B cell (primary cell): ENCODE measurements at regions not wholly inside any gene's neighbourhood (a gene's known extent, or its start where the extent isn't known, plus 50 kb on each side); places are given as distances from the start of the nearest gene placed in this dataset.
"Not testable (repeated sequence)": the region's sequence is repeated elsewhere in the genome, so short reads cannot be mapped to it uniquely, and the experiment has no call there.

Source experiments
- ATAC-seq: fragments of 200-7000 bp; cut with Tn5 transposase; one replicate; pipeline ENCODE4 v1.10.0; 2021; ENCODE audit warnings: low read depth, mild to moderate bottlenecking, moderate number of reproducible peaks, moderate library complexity
- CTCF ChIA-PET: fragments of 350-600 bp; sonication (Branson Sonifier 250); formaldehyde crosslinking; loops from one replicate; lab custom pipeline; 2021; ENCODE audit warnings: antibody characterized with exemption, inconsistent platforms; lab: Charles Lee
- POLR2A ChIA-PET: fragments of 350-600 bp; sonication (Branson Sonifier 250); formaldehyde crosslinking; loops from one replicate; lab custom pipeline; 2021; ENCODE audit warnings: antibody characterized with exemption; lab: Charles Lee
- DNase-seq: peaks from one replicate; pipeline ENCODE4 v3.0.0; 2013
- H2AFZ ChIP-seq: 2 replicates; pipeline ENCODE4 v1.6.1; 2012; ENCODE audit warnings: mild to moderate bottlenecking, low read depth, low read length; ENCODE audit not compliant: insufficient read depth, poor library complexity, severe bottlenecking
- H3K27ac ChIP-seq, 2 donors: 1 replicate in 1 of 2; 2 replicates in 1 of 2; pipeline ENCODE4 v1.5.1; 2012 to 2013; ENCODE audit warnings: low read length in 2 of 2, mild to moderate bottlenecking in 2 of 2, moderate library complexity in 1 of 2
- H3K27me3 ChIP-seq, 4 experiments: fragments of 200-600 bp in 1 of 4; sonication (generic) in 1 of 4; replicated peaks in 1 of 4; 1 replicate in 2 of 4; 2 replicates in 2 of 4; pipeline versions ENCODE4 v1.6.1 to v1.7.0; 2013 to 2016; ENCODE audit warnings: low read length in 3 of 4, mild to moderate bottlenecking in 2 of 4, mixed read lengths in 1 of 4, moderate library complexity in 1 of 4; ENCODE audit not compliant: insufficient read depth in 4 of 4, control insufficient read depth in 3 of 4; ENCODE audit errors: control extremely low read depth in 1 of 4
- H3K36me3 ChIP-seq, 2 experiments: replicated peaks in 1 of 2; 1 replicate in 1 of 2; 2 replicates in 1 of 2; pipeline versions ENCODE4 v1.6.1 to v1.7.1; 2013; ENCODE audit warnings: low read length in 1 of 2; ENCODE audit not compliant: insufficient read depth in 2 of 2, control insufficient read depth in 1 of 2; ENCODE audit errors: control extremely low read depth in 1 of 2, extremely low read depth in 1 of 2
- H3K4me1 ChIP-seq, 2 donors: fragments of 200-600 bp in 1 of 2; sonication (generic) in 1 of 2; 1 replicate in 1 of 2; 2 replicates in 1 of 2; pipeline versions ENCODE4 v1.5.1 to v1.6.1; 2013 to 2017; ENCODE audit warnings: low read length in 2 of 2; ENCODE audit not compliant: control insufficient read depth in 2 of 2, insufficient read depth in 2 of 2
- H3K4me2 ChIP-seq: replicated peaks from 2 replicates; pipeline ENCODE3; 2012; ENCODE audit warnings: mild to moderate bottlenecking, low read depth, low read length; ENCODE audit not compliant: poor library complexity, severe bottlenecking
- H3K4me3 ChIP-seq, 5 experiments: fragments of 200-600 bp in 1 of 5; sonication (generic) in 1 of 5; 1 replicate in 3 of 5; 2 replicates in 2 of 5; pipeline versions ENCODE4 v1.5.1 to v1.7.0; 2011 to 2016; ENCODE audit warnings: low read length in 4 of 5, mild to moderate bottlenecking in 4 of 5, low read depth in 2 of 5, control low read depth in 1 of 5, moderate library complexity in 1 of 5; ENCODE audit not compliant: insufficient read depth in 1 of 5; ENCODE audit errors: control extremely low read depth in 1 of 5, extremely low read depth in 1 of 5
- H3K79me2 ChIP-seq: fragments of 200-600 bp; sonication (generic); one replicate; pipeline ENCODE4 v1.6.0; 2016; ENCODE audit warnings: low read length; ENCODE audit not compliant: control insufficient read depth, insufficient read depth
- H3K9ac ChIP-seq: fragments of 200-600 bp; sonication (generic); 2 replicates; pipeline ENCODE4 v1.6.1; 2017; ENCODE audit warnings: mild to moderate bottlenecking, low read length, moderate library complexity
- H3K9me3 ChIP-seq, 3 donors: one replicate each; pipeline versions ENCODE4 v1.6.1 to v1.7.1; 2013; ENCODE audit warnings: low read length in 2 of 3; ENCODE audit not compliant: control insufficient read depth in 2 of 3, insufficient read depth in 1 of 3; ENCODE audit errors: control extremely low read depth in 1 of 3
- H4K20me1 ChIP-seq: 2 replicates; pipeline ENCODE4 v1.6.0; 2012; ENCODE audit warnings: mild to moderate bottlenecking, low read length; ENCODE audit not compliant: insufficient read depth, control insufficient read depth, poor library complexity, severe bottlenecking
- H3K27ac Mint-ChIP-seq: one replicate; pipeline ENCODE4 v1.8.0; 2021; ENCODE audit warnings: mixed read lengths
- H3K27me3 Mint-ChIP-seq: one replicate; pipeline ENCODE4 v1.8.0; 2021; ENCODE audit warnings: mixed read lengths
- H3K4me1 Mint-ChIP-seq: one replicate; pipeline ENCODE4 v1.8.0; 2021; ENCODE audit warnings: mixed read lengths
- H3K4me3 Mint-ChIP-seq: one replicate; pipeline ENCODE4 v1.8.0; 2021; ENCODE audit warnings: mixed read lengths
- H3K9me3 Mint-ChIP-seq: one replicate; pipeline ENCODE4 v1.8.0; 2022; ENCODE audit warnings: mixed read lengths; ENCODE audit not compliant: insufficient read depth
- CTCF ChIP-seq: fragments of 200-600 bp; IDR thresholded peaks from one replicate; pipeline ENCODE4 v1.8.0; 2022; ENCODE audit warnings: antibody characterized with exemption, mild to moderate bottlenecking
- EZH2 ChIP-seq: IDR thresholded peaks from 2 replicates; pipeline ENCODE4 v1.6.1; 2012; ENCODE audit warnings: borderline replicate concordance, low read depth, mild to moderate bottlenecking, moderate library complexity, low read length; ENCODE audit not compliant: insufficient read depth, poor library complexity, severe bottlenecking
- WGBS: methylation state at CpG from one replicate; pipeline ENCODE4 v1.1.5; 2013; ENCODE audit warnings: missing lambda C conversion rate; ENCODE audit not compliant: insufficient coverage; 5-methylcytosine and 5-hydroxymethylcytosine counted together
- intact Hi-C: fragments of 100-400 bp; cut with micrococcal nuclease; formaldehyde crosslinking; loops from one replicate; pipeline ENCODE4 v1.10.0; 2022

GRCh38 chr19:33868788-33869412 lies 72.2 kb downstream of the KCTD15 start:
- Histone ChIP-seq H3K4me2 (no peak overlapping the region), H4K20me1 (no peaks in the 10 kb centered on the region), H3K79me2 (no peaks in the 10 kb centered on the region), H3K27ac (no peak overlapping the region), H3K9me3 (no peaks in the 10 kb centered on the region), H3K27me3 (peaks cover 0 to 5% (median 0%) of the 10 kb centered on the region in 4 experiments), H3K4me1 (no peaks in the 10 kb centered on the region), H3K4me3 (no peak overlapping the region), H3K36me3 (no peaks in the 10 kb centered on the region), H3K9ac (no peak overlapping the region), H2AFZ (no peak overlapping the region)
- Mint-ChIP-seq H3K27me3 (peaks cover 19% of the 10 kb centered on the region), H3K27ac (no peak overlapping the region), H3K4me3 (no peak overlapping the region), H3K9me3 (no peaks in the 10 kb centered on the region), H3K4me1 (no peaks in the 10 kb centered on the region)
- WGBS: 31% methylated on average over 20 of the region's 21 CpGs
- no peak for ATAC-seq
- no peak for DNase-seq
- ChIA-PET POLR2A (no interaction called here), CTCF (no interaction called here)
- intact Hi-C loops: no loop called here
- no peak for TF ChIP-seq CTCF
- no peak for TF ChIP-seq EZH2

- H4K20me1 ChIP-seq, DNase-seq, H3K4me1 Mint-ChIP-seq, H3K27ac ChIP-seq, POLR2A ChIA-PET, ATAC-seq, H3K79me2 ChIP-seq, H3K27me3 ChIP-seq, H3K4me2 ChIP-seq, H3K9me3 Mint-ChIP-seq, H3K36me3 ChIP-seq, H3K4me3 ChIP-seq, H3K9me3 ChIP-seq, intact Hi-C loops, H2AFZ ChIP-seq, H3K9ac ChIP-seq, H3K27ac Mint-ChIP-seq, H3K4me3 Mint-ChIP-seq, CTCF ChIA-PET, H3K4me1 ChIP-seq: not testable (repeated sequence)
- no CpG with 5 or more reads among the region's 1 CpG for WGBS
- H3K27me3 Mint-ChIP-seq: peaks cover 19% of the 10 kb centered on the region
These were observed 73.7 kb downstream of the KCTD15 start for GRCh38 chr19:33870298-33870932.
